ENCODE measurements at regions not wholly inside any gene's neighbourhood (a gene's known extent, or its start where the extent isn't known, plus 50 kb on each side); places are given as distances from the start of the nearest gene placed in this dataset.

DNA sequence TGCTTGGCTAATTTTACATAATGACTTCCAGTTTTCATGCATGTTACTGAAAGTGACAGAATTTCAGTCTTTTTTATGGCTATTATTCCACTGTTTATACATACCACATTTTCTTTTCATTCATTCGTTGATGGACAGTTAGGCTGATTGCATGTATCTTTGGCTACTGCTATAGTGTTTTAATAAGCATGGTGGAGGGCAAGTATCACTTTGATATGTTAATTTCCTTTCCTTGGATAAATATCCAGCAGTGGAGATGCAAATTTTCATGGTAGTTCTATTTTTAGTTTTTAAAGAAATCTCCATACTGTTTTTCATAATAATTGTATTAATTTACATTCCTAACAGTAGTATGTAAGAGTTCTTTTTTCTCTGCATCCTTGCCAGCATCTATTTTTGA lies 297.9 kb downstream of the PRR16 start:
- intact Hi-C loops (cut with DNase I; ENCODE audit: low total_unique reads): no loop called here
- DNase-seq: no peak
- Histone ChIP-seq H3K4me1 (no peaks in the 10 kb centered on the region), H3K27ac (no peak overlapping the region), H3K27me3 (no peaks in the 10 kb centered on the region), H3K36me3 (no peaks in the 10 kb centered on the region), H3K9me3 (peaks cover 0 to 3% (median under 1%) of the 10 kb centered on the region in 4 donors), H3K4me3 (no peak overlapping the region)
- WGBS, 5 donors: 41 to 75% (median 60%) methylated on average over 1 of the region's 1 CpG
- TF ChIP-seq EP300 (IDR thresholded peaks at IDR 0.05): no peak
- TF ChIP-seq POLR2AphosphoS5 (IDR thresholded peaks at IDR 0.05): no peak
- no peak for TF ChIP-seq POLR2A (IDR thresholded peaks at IDR 0.05)
- TF ChIP-seq, protein P1, sequence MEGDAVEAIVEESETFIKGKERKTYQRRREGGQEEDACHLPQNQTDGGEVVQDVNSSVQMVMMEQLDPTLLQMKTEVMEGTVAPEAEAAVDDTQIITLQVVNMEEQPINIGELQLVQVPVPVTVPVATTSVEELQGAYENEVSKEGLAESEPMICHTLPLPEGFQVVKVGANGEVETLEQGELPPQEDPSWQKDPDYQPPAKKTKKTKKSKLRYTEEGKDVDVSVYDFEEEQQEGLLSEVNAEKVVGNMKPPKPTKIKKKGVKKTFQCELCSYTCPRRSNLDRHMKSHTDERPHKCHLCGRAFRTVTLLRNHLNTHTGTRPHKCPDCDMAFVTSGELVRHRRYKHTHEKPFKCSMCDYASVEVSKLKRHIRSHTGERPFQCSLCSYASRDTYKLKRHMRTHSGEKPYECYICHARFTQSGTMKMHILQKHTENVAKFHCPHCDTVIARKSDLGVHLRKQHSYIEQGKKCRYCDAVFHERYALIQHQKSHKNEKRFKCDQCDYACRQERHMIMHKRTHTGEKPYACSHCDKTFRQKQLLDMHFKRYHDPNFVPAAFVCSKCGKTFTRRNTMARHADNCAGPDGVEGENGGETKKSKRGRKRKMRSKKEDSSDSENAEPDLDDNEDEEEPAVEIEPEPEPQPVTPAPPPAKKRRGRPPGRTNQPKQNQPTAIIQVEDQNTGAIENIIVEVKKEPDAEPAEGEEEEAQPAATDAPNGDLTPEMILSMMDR (IDR thresholded peaks at IDR 0.05): no peak

DNA sequence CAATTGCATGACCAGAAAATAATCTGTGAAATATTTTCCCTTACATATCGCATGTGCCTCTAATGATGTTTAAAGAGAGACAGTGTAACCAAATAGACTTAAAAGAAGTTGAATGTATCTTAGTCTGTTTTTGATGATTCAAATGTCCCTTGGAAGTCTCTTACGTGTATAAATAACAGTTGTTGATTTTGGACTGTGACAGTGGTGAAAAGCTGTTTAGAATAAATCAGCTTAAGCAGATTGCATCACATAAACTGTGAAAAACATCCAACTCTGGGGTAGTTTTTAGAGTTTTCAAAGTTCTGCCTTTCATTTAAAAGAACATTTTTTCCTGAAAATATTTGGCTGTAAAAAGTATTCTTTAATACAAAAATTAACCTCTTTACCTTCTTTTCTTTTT lies 301.1 kb downstream of the PRR16 start:
- Histone ChIP-seq H3K9me3 (no peaks in the 10 kb centered on the region), H3K4me1 (no peaks in the 10 kb centered on the region), H3K27ac (no peak overlapping the region), H3K36me3 (no peaks in the 10 kb centered on the region), H3K4me3 (no peak overlapping the region), H3K27me3 (no peaks in the 10 kb centered on the region)
- 51 to 64% (median 61%) methylated on average over 2 of the region's 2 CpGs for WGBS, 5 donors
- TF ChIP-seq, protein P1 (IDR thresholded peaks at IDR 0.05): no peak
- TF ChIP-seq EP300 (IDR thresholded peaks at IDR 0.05): no peak
- TF ChIP-seq POLR2AphosphoS5 (IDR thresholded peaks at IDR 0.05): peak in 1 of 3 donors; percentile 34
- no peak for TF ChIP-seq POLR2A (IDR thresholded peaks at IDR 0.05)
- DNase-seq: peak in 1 of 2 donors; percentile 4
- intact Hi-C loops (cut with DNase I; ENCODE audit: low total_unique reads): no loop called here

DNA sequence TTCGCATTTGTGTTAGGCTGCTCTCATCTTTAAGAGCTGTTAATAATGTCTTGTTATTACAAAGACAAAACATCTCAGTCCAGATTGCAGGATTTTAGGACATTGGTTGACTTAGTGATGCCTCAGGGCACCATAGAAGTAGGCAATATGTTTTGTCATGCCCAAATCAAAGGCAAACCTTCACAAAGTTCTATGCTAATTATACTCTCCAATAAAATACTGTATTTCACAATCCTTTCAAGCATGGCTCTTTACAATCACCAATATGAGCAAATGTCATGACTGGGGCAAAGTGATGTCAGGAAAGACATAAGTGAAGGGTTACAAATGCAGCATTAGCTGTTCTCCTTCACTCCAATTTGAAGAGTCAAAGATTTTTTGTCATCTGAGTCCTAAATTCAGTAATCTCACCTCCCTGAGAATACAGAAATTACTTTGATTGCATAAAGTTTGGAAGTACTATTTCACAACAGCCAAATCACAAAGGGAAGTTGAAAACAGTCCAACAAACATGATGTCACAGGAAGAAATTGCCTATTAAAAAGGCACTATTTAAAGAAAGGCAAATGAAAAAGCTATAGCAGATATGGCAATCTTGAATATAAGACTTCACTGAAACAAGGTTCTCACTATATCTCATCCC lies 303.2 kb downstream of the PRR16 start:
- no peaks in the 10 kb centered on the region for H3K9me3 ChIP-seq
- H3K36me3 ChIP-seq: no peaks in the 10 kb centered on the region
- DNase-seq: no peak
- peak overlapping the region in 1 of 5 donors; percentile 31 for H3K27ac ChIP-seq
- no peak for TF ChIP-seq EP300 (IDR thresholded peaks at IDR 0.05)
- H3K27me3 ChIP-seq: no peaks in the 10 kb centered on the region
- intact Hi-C loops (cut with DNase I; ENCODE audit: low total_unique reads): no loop called here
- no peak overlapping the region for H3K4me3 ChIP-seq
- H3K4me1 ChIP-seq: no peaks in the 10 kb centered on the region
- WGBS, 5 donors: 59 to 84% (median 83%) methylated on average over 1 of the region's 1 CpG

DNA sequence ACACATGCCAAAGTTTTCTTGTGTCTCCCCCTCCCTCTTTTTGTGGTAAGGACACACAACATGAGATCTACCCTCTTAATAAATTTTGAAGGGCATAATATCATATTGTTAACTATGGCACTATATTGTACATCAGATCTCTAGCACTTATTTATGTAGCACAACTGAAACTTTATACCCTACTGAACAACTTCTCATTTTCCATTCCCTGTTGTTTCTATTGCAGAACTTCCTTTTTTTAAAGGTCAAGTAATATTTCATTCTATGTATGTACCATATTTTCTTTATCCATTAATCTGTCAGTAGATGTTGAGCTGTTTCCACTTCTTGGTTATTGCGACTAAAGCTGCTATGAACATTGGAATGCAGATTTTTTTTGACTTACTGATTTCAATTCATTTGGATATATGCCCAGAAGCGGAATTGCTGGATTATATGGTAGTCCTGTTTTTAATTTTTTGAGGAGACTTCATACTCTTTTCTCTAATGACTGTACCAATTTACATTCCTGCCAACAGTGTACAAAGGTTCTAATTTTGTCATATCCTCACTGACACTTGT lies 305.3 kb downstream of the PRR16 start:
- Histone ChIP-seq H3K9me3 (no peaks in the 10 kb centered on the region), H3K27me3 (no peaks in the 10 kb centered on the region), H3K27ac (no peak overlapping the region), H3K4me3 (no peak overlapping the region), H3K4me1 (no peaks in the 10 kb centered on the region), H3K36me3 (no peaks in the 10 kb centered on the region)
- DNase-seq: no peak
- intact Hi-C loops (cut with DNase I; ENCODE audit: low total_unique reads): no loop called here
- TF ChIP-seq POLR2AphosphoS5 (IDR thresholded peaks at IDR 0.05) (no peak), EP300 (IDR thresholded peaks at IDR 0.05) (no peak)
- TF ChIP-seq, protein P1 (IDR thresholded peaks at IDR 0.05): no peak
- WGBS, 5 donors: 70 to 81% (median 77%) methylated on average over 2 of the region's 2 CpGs

DNA sequence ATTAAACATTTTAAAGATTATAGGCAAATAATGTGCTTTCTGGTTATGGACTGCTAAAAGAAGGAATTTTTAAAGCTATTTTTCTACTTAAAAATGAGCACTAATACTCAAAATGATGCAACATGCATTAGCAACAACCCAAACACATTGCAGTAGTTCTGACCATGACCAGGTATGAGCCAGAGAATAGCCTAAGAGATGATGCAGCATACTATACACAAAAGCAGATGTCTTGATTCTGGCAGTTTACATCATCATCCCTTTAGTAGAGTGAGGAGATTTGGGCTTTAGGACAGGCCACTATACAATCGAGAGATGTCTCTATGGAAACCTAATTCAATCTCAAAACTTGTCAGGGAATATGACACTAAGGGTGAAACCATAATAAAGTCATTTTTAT lies 307.1 kb downstream of the PRR16 start:
- no peaks in the 10 kb centered on the region for H3K9me3 ChIP-seq
- no peak for DNase-seq
- H3K27ac ChIP-seq: no peak overlapping the region
- no peaks in the 10 kb centered on the region for H3K4me1 ChIP-seq
- intact Hi-C loops (cut with DNase I; ENCODE audit: low total_unique reads): no loop called here
- no peak overlapping the region for H3K4me3 ChIP-seq
- no peaks in the 10 kb centered on the region for H3K27me3 ChIP-seq
- 46 to 79% (median 76%) methylated on average over 1 of the region's 1 CpG for WGBS, 5 donors
- no peaks in the 10 kb centered on the region for H3K36me3 ChIP-seq
- TF ChIP-seq POLR2AphosphoS5 (IDR thresholded peaks at IDR 0.05) (no peak), EP300 (IDR thresholded peaks at IDR 0.05) (no peak), POLR2A (IDR thresholded peaks at IDR 0.05) (no peak)
- TF ChIP-seq, protein P1 (IDR thresholded peaks at IDR 0.05): no peak
